Fibroblast of lung (primary cell): ENCODE measurements at regions not wholly inside any gene's neighbourhood (a gene's known extent, or its start where the extent isn't known, plus 50 kb on each side); places are given as distances from the start of the nearest gene placed in this dataset.

Experiments used
- DNase-seq, 2 donors: peaks; one replicate each; pipeline versions ENCODE4 v3.0.0 to v3.0.0-alpha.2; 2010; ENCODE audit warnings: low read depth in 2 of 2
- H2AFZ ChIP-seq: 2 replicates; pipeline ENCODE4 v1.5.1; 2012; ENCODE audit warnings: low read length, control low read depth, inconsistent platforms
- H3K27ac ChIP-seq: 2 replicates; pipeline ENCODE4 v1.5.1; 2011; ENCODE audit warnings: low read length, control low read depth; ENCODE audit not compliant: insufficient read depth
- H3K27me3 ChIP-seq: 2 replicates; pipeline ENCODE4 v1.5.1; 2011; ENCODE audit warnings: mild to moderate bottlenecking, low read length; ENCODE audit not compliant: control insufficient read depth, insufficient read depth
- H3K36me3 ChIP-seq: 2 replicates; pipeline ENCODE4 v1.5.1; 2011; ENCODE audit warnings: low read length; ENCODE audit not compliant: control insufficient read depth, insufficient read depth
- H3K4me1 ChIP-seq: 2 replicates; pipeline ENCODE4 v1.5.1; 2011; ENCODE audit warnings: low read length; ENCODE audit not compliant: control insufficient read depth, insufficient read depth; ENCODE audit errors: extremely low read depth
- H3K4me2 ChIP-seq: 2 replicates; pipeline ENCODE4 v1.5.1; 2011; ENCODE audit warnings: low read length, control low read depth; ENCODE audit not compliant: insufficient read depth; ENCODE audit errors: extremely low read depth
- H3K4me3 ChIP-seq, 4 experiments: fragments of 200-600 bp in 1 of 4; sonication (generic) in 1 of 4; replicated peaks in 1 of 4; 2 replicates each; pipeline ENCODE4 v1.5.1; 2011 to 2016; ENCODE audit warnings: low read length in 4 of 4, low read depth in 3 of 4, mild to moderate bottlenecking in 3 of 4, control low read depth in 2 of 4, inconsistent platforms in 1 of 4, mixed read lengths in 1 of 4; ENCODE audit not compliant: insufficient read depth in 1 of 4; ENCODE audit errors: control extremely low read depth in 1 of 4
- H3K79me2 ChIP-seq: 2 replicates; pipeline ENCODE4 v1.5.1; 2012; ENCODE audit warnings: mild to moderate bottlenecking, low read length, inconsistent platforms; ENCODE audit not compliant: control insufficient read depth, insufficient read depth
- H3K9ac ChIP-seq: 2 replicates; pipeline ENCODE4 v1.5.1; 2011; ENCODE audit warnings: mild to moderate bottlenecking, low read length, control low read depth; ENCODE audit not compliant: insufficient read depth
- H3K9me3 ChIP-seq: 2 replicates; pipeline ENCODE4 v1.5.1; 2012; ENCODE audit warnings: low read depth, low read length; ENCODE audit not compliant: control insufficient read depth, insufficient read depth
- H4K20me1 ChIP-seq: 2 replicates; pipeline ENCODE4 v1.5.1; 2011; ENCODE audit warnings: low read length; ENCODE audit not compliant: control insufficient read depth, insufficient read depth; ENCODE audit errors: extremely low read depth
- CTCF ChIP-seq, 2 donors: IDR thresholded peaks in 1 of 2; conservative IDR thresholded peaks in 1 of 2; 1 replicate in 1 of 2; 2 replicates in 1 of 2; pipeline ENCODE4 v1.5.1; 2011 to 2012; ENCODE audit warnings: low read length in 2 of 2, control low read depth in 1 of 2, inconsistent platforms in 1 of 2, low read depth in 1 of 2, mild to moderate bottlenecking in 1 of 2
- EZH2 ChIP-seq: IDR thresholded peaks from 2 replicates; pipeline ENCODE4 v1.5.1; 2012; ENCODE audit warnings: low read length, control low read depth, mild to moderate bottlenecking; ENCODE audit errors: missing control alignments

GRCh38 chr2:192347542-192347941, 152.8 kb upstream of the TMEFF2 start:
- no peak for TF ChIP-seq CTCF (conservative IDR thresholded peaks at IDR 0.05 in 1 of 2, IDR thresholded peaks at IDR 0.05 in 1 of 2; ENCODE audit: low read depth in 1 of 2, low read length in 2 of 2)
- TF ChIP-seq EZH2, result no peak
- H3K79me2 ChIP-seq, result no peaks in the 10 kb centered on the region
- no peak overlapping the region for H3K4me2 ChIP-seq
- H3K4me1 ChIP-seq, result no peaks in the 10 kb centered on the region
- H2AFZ ChIP-seq, result no peak overlapping the region
- no peaks in the 10 kb centered on the region for H4K20me1 ChIP-seq
- H3K9me3 ChIP-seq, result no peaks in the 10 kb centered on the region
- H3K9ac ChIP-seq, result no peak overlapping the region
- H3K27ac ChIP-seq, result no peak overlapping the region
- no peaks in the 10 kb centered on the region for H3K36me3 ChIP-seq
- no peak for DNase-seq
- H3K4me3 ChIP-seq, result no peak overlapping the region
- no peaks in the 10 kb centered on the region for H3K27me3 ChIP-seq

- H3K27ac ChIP-seq, result no peak overlapping the region
- no peak overlapping the region for H3K4me3 ChIP-seq
- H3K9me3 ChIP-seq, result no peaks in the 10 kb centered on the region
- no peak overlapping the region for H3K9ac ChIP-seq
- H3K79me2 ChIP-seq, result no peaks in the 10 kb centered on the region
- no peaks in the 10 kb centered on the region for H3K36me3 ChIP-seq
- no peak overlapping the region for H3K4me2 ChIP-seq
- H2AFZ ChIP-seq, result no peak overlapping the region
- H3K4me1 ChIP-seq, result no peaks in the 10 kb centered on the region
- no peaks in the 10 kb centered on the region for H4K20me1 ChIP-seq
- no peak for DNase-seq
- no peak for TF ChIP-seq CTCF (conservative IDR thresholded peaks at IDR 0.05 in 1 of 2, IDR thresholded peaks at IDR 0.05 in 1 of 2; ENCODE audit: low read depth in 1 of 2, low read length in 2 of 2)
- TF ChIP-seq EZH2, result no peak
- H3K27me3 ChIP-seq, result no peaks in the 10 kb centered on the region
These were observed 150.6 kb upstream of the TMEFF2 start for GRCh38 chr2:192345287-192345686.

DNA sequence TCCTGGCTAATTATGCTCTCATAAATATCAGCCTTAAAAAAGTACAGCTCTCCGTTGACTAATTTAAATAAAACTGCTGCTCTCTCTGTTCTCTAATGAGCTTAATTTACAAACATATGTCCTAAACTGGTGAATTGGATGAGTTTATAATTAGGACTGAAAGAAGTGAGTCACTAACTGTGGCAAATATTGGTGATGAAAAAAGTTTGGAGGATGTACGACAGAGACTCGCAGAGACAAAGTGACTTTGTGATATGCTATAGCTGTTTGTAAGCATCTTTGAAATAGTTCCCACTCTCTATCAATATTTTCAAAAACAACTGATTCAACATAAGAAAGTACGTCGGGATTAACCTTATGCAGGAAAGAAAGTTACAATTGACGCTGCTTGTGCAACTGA, 138.9 kb upstream of the TMEFF2 start:
- no peak for DNase-seq
- H3K27me3 ChIP-seq, result no peaks in the 10 kb centered on the region
- no peaks in the 10 kb centered on the region for H3K4me1 ChIP-seq
- no peak overlapping the region for H3K27ac ChIP-seq
- no peak for TF ChIP-seq CTCF (conservative IDR thresholded peaks at IDR 0.05 in 1 of 2, IDR thresholded peaks at IDR 0.05 in 1 of 2; ENCODE audit: low read depth in 1 of 2, low read length in 2 of 2)
- no peak for TF ChIP-seq EZH2
- H3K9me3 ChIP-seq, result no peaks in the 10 kb centered on the region
- no peak overlapping the region for H3K9ac ChIP-seq
- H2AFZ ChIP-seq, result no peak overlapping the region
- no peaks in the 10 kb centered on the region for H3K36me3 ChIP-seq
- no peaks in the 10 kb centered on the region for H4K20me1 ChIP-seq
- H3K4me3 ChIP-seq, result no peak overlapping the region
- H3K79me2 ChIP-seq, result no peaks in the 10 kb centered on the region
- no peak overlapping the region for H3K4me2 ChIP-seq
